ENCODE measurements at regions not wholly inside any gene's neighbourhood (a gene's known extent, or its start where the extent isn't known, plus 50 kb on each side); places are given as distances from the start of the nearest gene placed in this dataset.

DNA sequence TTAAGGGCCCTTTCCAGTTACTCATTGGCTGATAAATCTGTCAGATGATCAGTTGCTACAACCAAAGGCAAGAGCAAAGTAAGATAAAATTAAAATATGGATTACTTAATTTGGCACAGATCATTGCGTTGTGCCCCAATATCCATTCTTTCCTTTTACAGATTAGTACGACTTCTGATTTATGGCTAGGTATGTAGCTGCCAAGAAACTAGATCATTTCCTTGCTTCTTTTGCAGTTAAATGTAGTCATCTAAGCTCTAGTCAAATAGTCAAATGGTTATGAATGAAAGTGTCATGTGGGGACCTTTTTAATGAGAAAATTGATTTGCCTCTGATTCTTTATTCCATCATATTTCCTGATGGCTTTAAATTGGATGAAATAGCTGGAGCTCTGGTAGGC lies 1039.9 kb upstream of the FLRT2 start:
- TF ChIP-seq FOXK2 (IDR thresholded peaks at IDR 0.05) (no peak), BHLHE40 (IDR thresholded peaks at IDR 0.05; ENCODE audit: borderline replicate concordance) (no peak), ARNT (IDR thresholded peaks at IDR 0.05) (no peak), FOXM1 (IDR thresholded peaks at IDR 0.05; ENCODE audit: borderline replicate concordance) (no peak)
